ENCODE measurements at regions not wholly inside any gene's neighbourhood (a gene's known extent, or its start where the extent isn't known, plus 50 kb on each side); places are given as distances from the start of the nearest gene placed in this dataset.

DNA sequence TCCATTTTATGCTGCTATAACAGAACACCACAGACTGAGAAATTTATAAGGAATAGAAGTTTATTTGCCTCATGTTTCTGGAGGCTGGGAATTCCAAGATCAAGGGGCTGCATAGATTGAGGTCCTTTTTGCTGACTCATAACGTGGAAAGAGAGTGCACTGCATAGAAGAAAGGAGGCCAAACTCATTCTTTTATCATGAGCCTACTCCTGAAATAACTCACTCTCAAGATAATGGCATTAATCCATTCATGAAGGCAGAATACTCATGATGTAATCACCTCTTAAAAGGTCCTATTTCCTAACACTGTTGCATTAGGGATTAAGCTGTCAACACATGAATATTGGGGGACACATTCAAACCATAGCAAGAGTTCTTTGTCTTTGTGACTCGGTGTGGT, 60.0 kb upstream of the FBXO33 start:
- TF ChIP-seq CTCF (IDR thresholded peaks at IDR 0.05): no peak
- TF ChIP-seq POLR2A (IDR thresholded peaks at IDR 0.05): no peak
